ENCODE measurements at regions not wholly inside any gene's neighbourhood (a gene's known extent, or its start where the extent isn't known, plus 50 kb on each side); places are given as distances from the start of the nearest gene placed in this dataset.
"Not testable (repeated sequence)": the region's sequence is repeated elsewhere in the genome, so short reads cannot be mapped to it uniquely, and the experiment has no call there.

- DNase-seq, result no peak
- Mint-ChIP-seq H3K9me3 (peaks cover 26% of the 10 kb centered on the region), H3K27ac (no peak overlapping the region), H3K4me3 (no peak overlapping the region), H3K27me3 (no peaks in the 10 kb centered on the region), H3K36me3 (ENCODE audit: low read depth) (peaks cover 5% of the 10 kb centered on the region), H3K4me1 (ENCODE audit: low read depth) (no peaks in the 10 kb centered on the region)
Measured at GRCh38 chr16:35149550-35149949, 1690.1 kb downstream of the TP53TG3F start.

- Mint-ChIP-seq H3K9me3 (peaks cover 36% of the 10 kb centered on the region), H3K27ac (no peak overlapping the region), H3K4me3 (no peak overlapping the region), H3K4me1 (ENCODE audit: low read depth) (no peaks in the 10 kb centered on the region), H3K27me3 (no peaks in the 10 kb centered on the region), H3K36me3 (ENCODE audit: low read depth) (no peaks in the 10 kb centered on the region)
- DNase-seq, result no peak
Measured at GRCh38 chr16:35150805-35151312, 1691.4 kb downstream of the TP53TG3F start.

DNA sequence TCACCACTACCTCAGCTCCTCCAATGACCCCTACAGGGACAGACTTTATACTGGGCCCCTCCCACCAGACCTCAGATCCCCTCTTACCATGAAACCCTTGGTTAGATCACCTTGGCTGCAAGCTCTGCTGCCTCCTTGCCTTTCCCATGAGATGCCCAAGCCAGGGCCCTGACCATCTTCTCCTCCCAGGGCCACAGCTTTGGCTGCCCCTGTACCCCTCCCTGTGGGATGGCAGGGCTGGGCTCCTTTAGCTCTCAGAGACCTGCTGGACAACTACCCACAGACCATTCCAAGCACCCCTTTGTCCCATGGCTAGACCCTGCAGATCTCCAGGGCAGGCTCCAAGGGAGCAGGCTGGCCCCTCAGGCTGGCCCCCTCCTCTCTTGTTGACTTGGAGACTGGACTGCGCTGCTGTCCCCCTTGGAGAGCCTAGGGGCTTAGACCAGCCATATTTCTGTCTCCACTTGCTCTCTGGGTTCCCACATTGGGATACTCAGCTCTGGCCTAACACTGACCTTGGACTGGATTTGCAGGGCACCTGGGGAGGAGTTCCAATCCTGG, 1692.7 kb downstream of the TP53TG3F start:
- no peaks in the 10 kb centered on the region for H3K4me1 Mint-ChIP-seq (ENCODE audit: low read depth)
- H3K36me3 Mint-ChIP-seq (ENCODE audit: low read depth), result no peaks in the 10 kb centered on the region
- H3K4me3 Mint-ChIP-seq, result no peak overlapping the region
- H3K27ac Mint-ChIP-seq, result no peak overlapping the region
- no peaks in the 10 kb centered on the region for H3K27me3 Mint-ChIP-seq
- no peak for DNase-seq
- peaks cover 43% of the 10 kb centered on the region for H3K9me3 Mint-ChIP-seq

- DNase-seq, result no peak
- H3K4me1 Mint-ChIP-seq (ENCODE audit: low read depth), result no peaks in the 10 kb centered on the region
- H3K4me3 Mint-ChIP-seq, result no peak overlapping the region
- H3K27ac Mint-ChIP-seq, result no peak overlapping the region
- peaks cover 2% of the 10 kb centered on the region for H3K36me3 Mint-ChIP-seq (ENCODE audit: low read depth)
- H3K27me3 Mint-ChIP-seq, result no peaks in the 10 kb centered on the region
- H3K9me3 Mint-ChIP-seq, result peaks cover 46% of the 10 kb centered on the region
Measured at GRCh38 chr16:35154627-35155026, 1695.2 kb downstream of the TP53TG3F start.

DNA sequence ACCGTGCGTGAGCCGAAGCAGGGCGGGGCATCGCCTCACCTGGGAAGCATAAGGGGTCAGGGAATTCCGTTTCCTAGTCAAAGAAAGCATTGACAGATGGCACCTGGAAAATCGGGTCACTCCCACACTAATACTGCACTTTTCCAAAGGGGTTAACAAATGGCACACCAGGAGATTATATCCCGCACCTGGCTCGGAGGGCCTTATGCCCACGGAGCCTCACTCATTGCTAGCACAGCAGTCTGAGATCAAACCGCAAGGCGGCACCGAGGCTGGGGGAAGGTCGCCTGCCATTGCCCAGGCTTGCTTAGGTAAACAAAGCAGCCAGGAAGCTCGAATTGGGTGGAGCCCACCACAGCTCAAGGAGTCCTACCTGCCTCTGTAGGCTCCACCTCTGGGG, 1698.1 kb downstream of the TP53TG3F start:
- not testable (repeated sequence) for H3K4me3 Mint-ChIP-seq; H3K27ac Mint-ChIP-seq; H3K27me3 Mint-ChIP-seq; H3K36me3 Mint-ChIP-seq (ENCODE audit: low read depth); H3K4me1 Mint-ChIP-seq (ENCODE audit: low read depth); DNase-seq
- peaks cover 44% of the 10 kb centered on the region for H3K9me3 Mint-ChIP-seq

DNA sequence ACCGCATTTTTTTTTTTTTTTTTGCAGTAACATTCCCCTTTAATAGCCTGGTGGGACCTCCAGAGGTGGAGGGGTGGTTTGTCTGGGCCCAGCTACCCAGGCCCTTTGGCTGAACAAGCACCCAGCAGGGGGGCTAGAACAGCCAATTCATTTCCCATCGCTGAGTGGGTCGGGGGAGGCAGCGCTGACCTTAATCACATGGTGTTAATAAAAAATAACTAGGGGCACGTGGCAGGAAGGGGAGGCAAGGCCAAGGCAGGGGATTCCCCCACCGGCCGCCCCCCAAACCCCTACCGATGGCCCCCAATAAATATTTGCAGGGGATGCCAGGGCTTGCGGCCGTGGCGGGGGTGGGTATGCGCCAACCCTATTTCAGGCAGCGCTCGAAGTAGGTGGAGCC, 1709.9 kb downstream of the TP53TG3F start:
- H3K4me1 Mint-ChIP-seq (ENCODE audit: low read depth); H3K27me3 Mint-ChIP-seq; H3K27ac Mint-ChIP-seq; H3K36me3 Mint-ChIP-seq (ENCODE audit: low read depth); H3K4me3 Mint-ChIP-seq; DNase-seq: not testable (repeated sequence)
- peaks cover 32% of the 10 kb centered on the region for H3K9me3 Mint-ChIP-seq

DNA sequence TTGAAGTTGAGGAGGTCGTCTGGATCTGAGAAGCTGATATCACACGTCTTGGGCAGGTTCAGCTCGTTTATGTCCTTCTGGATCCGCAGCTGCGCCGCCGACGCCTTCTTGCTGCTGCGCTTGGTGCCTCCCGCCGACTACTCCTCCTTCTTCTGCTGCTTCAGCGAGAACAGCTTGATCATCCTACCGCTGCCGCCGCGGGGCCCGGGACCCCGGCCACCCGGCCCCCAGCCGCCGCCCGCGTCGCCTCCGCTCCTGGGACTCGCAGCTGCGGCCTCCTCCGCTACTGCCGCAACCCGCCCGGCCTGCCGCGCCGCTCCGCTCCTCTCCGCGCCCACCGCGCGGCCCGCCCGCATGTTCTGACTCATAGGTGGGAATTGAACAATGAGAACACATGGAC, 1710.6 kb downstream of the TP53TG3F start:
- not testable (repeated sequence) for H3K27ac Mint-ChIP-seq; H3K4me3 Mint-ChIP-seq; DNase-seq; H3K36me3 Mint-ChIP-seq (ENCODE audit: low read depth); H3K4me1 Mint-ChIP-seq (ENCODE audit: low read depth); H3K27me3 Mint-ChIP-seq
- peaks cover 32% of the 10 kb centered on the region for H3K9me3 Mint-ChIP-seq

DNA sequence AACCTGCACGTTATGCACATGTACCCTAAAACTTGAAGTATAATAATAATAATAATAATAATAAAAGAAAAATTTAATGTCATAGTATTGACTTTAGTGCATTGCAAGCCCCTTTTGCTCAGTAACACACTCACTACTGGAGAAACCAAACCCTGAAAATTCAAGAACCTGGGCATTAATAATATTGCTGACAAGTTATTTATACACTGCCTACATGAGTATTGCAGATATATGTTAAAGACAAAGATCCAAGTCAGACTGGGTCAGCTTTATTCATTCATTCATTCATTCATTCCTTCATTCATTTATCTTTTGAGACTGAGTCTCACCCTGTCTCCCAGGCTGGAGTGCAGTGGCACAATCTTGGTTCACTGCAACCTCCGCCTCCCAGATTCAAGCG, 1711.2 kb downstream of the TP53TG3F start:
- no peaks in the 10 kb centered on the region for H3K27me3 Mint-ChIP-seq
- no peaks in the 10 kb centered on the region for H3K4me1 Mint-ChIP-seq (ENCODE audit: low read depth)
- peaks cover 31% of the 10 kb centered on the region for H3K9me3 Mint-ChIP-seq
- no peak for DNase-seq
- H3K27ac Mint-ChIP-seq, result no peak overlapping the region
- no peaks in the 10 kb centered on the region for H3K36me3 Mint-ChIP-seq (ENCODE audit: low read depth)
- H3K4me3 Mint-ChIP-seq, result no peak overlapping the region

DNA sequence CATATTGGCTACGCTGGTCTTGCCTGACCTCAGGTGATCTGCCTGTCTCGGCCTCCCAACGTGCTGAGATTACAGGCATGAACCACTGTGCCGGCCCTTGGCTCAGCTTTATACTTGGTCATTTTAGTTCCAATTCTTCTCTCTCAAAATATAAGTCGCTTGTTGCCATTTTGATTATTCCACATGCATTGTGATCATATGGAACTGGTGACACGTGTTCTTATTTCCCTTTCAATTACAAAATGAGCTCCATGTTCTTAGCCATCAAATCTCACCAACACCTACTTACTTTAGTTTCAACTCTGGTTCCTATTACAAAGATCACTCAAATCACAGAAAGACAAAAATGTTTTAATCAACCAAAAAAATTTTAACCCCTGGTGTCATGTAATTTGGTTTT, 1711.7 kb downstream of the TP53TG3F start:
- H3K9me3 Mint-ChIP-seq, result peaks cover 30% of the 10 kb centered on the region
- DNase-seq, result no peak
- H3K4me3 Mint-ChIP-seq, result no peak overlapping the region
- no peaks in the 10 kb centered on the region for H3K4me1 Mint-ChIP-seq (ENCODE audit: low read depth)
- H3K27ac Mint-ChIP-seq, result no peak overlapping the region
- no peaks in the 10 kb centered on the region for H3K27me3 Mint-ChIP-seq
- no peaks in the 10 kb centered on the region for H3K36me3 Mint-ChIP-seq (ENCODE audit: low read depth)

GRCh38 chr16:35173295-35173694, 1713.9 kb downstream of the TP53TG3F start:
- Mint-ChIP-seq H3K27me3 (no peaks in the 10 kb centered on the region), H3K9me3 (peaks cover 33% of the 10 kb centered on the region), H3K4me1 (ENCODE audit: low read depth) (no peaks in the 10 kb centered on the region), H3K36me3 (ENCODE audit: low read depth) (no peaks in the 10 kb centered on the region), H3K27ac (no peak overlapping the region), H3K4me3 (no peak overlapping the region)
- DNase-seq, result no peak

- no peak overlapping the region for H3K27ac Mint-ChIP-seq
- H3K4me1 Mint-ChIP-seq (ENCODE audit: low read depth), result no peaks in the 10 kb centered on the region
- no peak for DNase-seq
- H3K27me3 Mint-ChIP-seq, result no peaks in the 10 kb centered on the region
- H3K36me3 Mint-ChIP-seq (ENCODE audit: low read depth), result no peaks in the 10 kb centered on the region
- no peak overlapping the region for H3K4me3 Mint-ChIP-seq
- H3K9me3 Mint-ChIP-seq, result peaks cover 29% of the 10 kb centered on the region
Measured at GRCh38 chr16:35174016-35174415, 1714.6 kb downstream of the TP53TG3F start.

DNA sequence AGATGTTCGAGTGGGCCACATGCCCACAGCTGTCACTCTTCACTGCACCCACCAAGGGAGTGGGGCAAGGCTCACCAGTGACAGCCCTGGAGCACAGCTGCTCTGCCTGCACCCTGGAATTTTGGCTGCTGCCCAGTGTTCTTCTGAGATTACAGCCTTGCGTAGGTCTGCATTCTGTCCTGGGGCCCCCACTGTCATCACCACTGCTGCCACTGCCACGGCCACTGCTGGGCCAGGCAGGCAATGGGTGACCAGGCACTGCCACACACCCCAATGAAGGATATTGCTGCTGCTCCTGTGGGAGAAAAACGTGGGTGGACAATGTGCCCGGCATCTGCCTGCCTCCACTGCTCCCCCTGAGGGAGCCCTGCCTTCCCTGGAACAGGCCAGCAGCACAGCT, 1717.0 kb downstream of the TP53TG3F start:
- Mint-ChIP-seq H3K27ac (no peak overlapping the region), H3K27me3 (no peaks in the 10 kb centered on the region), H3K9me3 (peaks cover 33% of the 10 kb centered on the region), H3K4me3 (no peak overlapping the region), H3K4me1 (ENCODE audit: low read depth) (no peaks in the 10 kb centered on the region), H3K36me3 (ENCODE audit: low read depth) (no peaks in the 10 kb centered on the region)
- DNase-seq, result no peak

GRCh38 chr16:35177851-35178250, 1718.4 kb downstream of the TP53TG3F start:
- Mint-ChIP-seq H3K27ac (no peak overlapping the region), H3K9me3 (peaks cover 27% of the 10 kb centered on the region), H3K4me3 (no peak overlapping the region), H3K4me1 (ENCODE audit: low read depth) (no peaks in the 10 kb centered on the region), H3K27me3 (no peaks in the 10 kb centered on the region), H3K36me3 (ENCODE audit: low read depth) (no peaks in the 10 kb centered on the region)
- no peak for DNase-seq

GRCh38 chr16:35180970-35181369, 1721.6 kb downstream of the TP53TG3F start:
- Mint-ChIP-seq H3K9me3 (peaks cover 28% of the 10 kb centered on the region), H3K4me1 (ENCODE audit: low read depth) (no peaks in the 10 kb centered on the region), H3K27me3 (no peaks in the 10 kb centered on the region), H3K4me3 (no peak overlapping the region), H3K27ac (no peak overlapping the region), H3K36me3 (ENCODE audit: low read depth) (no peaks in the 10 kb centered on the region)
- no peak for DNase-seq

DNA sequence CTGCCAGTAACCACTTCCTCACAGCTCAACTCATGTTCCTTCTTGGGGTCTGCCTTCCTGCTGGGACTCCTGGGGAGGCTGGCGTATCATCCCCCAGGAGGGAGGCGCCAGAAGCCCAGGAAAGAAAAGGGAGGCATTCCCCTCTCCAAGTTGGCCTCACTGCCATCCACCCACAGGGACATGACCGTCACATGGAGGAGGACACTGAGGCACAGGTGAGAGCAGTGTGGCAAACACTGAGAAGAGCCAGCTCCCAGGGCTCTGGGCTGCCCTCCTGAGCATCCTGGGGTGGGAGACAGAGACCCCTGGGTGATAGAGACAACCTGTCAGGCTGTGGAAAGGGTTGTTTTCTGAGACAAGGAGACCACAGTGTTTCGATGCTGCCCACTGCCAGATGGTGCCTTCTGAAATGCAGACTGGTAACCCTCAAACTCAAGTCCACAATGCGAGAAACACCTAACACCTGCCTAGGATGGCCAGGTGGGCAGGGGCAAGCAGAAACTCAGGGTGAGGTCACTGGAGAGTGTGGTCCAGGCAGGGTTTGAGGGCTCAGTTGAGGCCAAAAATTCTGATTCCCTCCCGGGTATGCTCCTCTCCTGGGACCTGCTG, 1722.1 kb downstream of the TP53TG3F start:
- Mint-ChIP-seq H3K4me3 (no peak overlapping the region), H3K9me3 (peaks cover 30% of the 10 kb centered on the region), H3K27me3 (no peaks in the 10 kb centered on the region)

More for the DNA sequence above, 1722.1 kb downstream of the TP53TG3F start:
- H3K4me1 Mint-ChIP-seq (ENCODE audit: low read depth), result no peaks in the 10 kb centered on the region
- no peak overlapping the region for H3K27ac Mint-ChIP-seq
- DNase-seq, result no peak
- no peaks in the 10 kb centered on the region for H3K36me3 Mint-ChIP-seq (ENCODE audit: low read depth)
